ENCODE measurements at regions not wholly inside any gene's neighbourhood (a gene's known extent, or its start where the extent isn't known, plus 50 kb on each side); places are given as distances from the start of the nearest gene placed in this dataset.

DNA sequence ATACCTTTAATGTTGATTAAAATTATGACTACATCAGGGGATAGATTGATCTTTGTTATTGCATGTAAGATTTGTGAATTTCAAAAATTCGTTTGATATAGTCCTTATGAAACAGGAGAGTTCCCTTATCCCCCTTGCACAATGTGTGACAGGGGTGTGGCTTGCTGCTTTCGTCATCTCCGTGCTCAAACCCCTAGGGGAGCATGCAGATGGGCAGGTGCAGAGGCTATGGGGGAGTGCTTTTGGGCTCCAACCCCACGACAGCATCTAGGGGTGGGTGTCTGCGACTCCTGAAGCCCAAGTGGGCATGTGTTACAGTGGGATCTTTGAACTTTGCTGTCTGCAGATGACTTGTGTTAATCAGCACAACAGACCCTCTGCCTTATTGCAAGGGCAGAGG, 360.1 kb upstream of the GOLIM4 start:
- TF ChIP-seq TEAD4 (CRISPR knock-in tag; IDR thresholded peaks at IDR 0.05) (no peak), NFYB (CRISPR knock-in tag; conservative IDR thresholded peaks at IDR 0.05; ENCODE audit: low read depth) (no peak), SP1 (CRISPR knock-in tag; conservative IDR thresholded peaks at IDR 0.05) (no peak)
- TF ChIP-seq, protein P1, sequence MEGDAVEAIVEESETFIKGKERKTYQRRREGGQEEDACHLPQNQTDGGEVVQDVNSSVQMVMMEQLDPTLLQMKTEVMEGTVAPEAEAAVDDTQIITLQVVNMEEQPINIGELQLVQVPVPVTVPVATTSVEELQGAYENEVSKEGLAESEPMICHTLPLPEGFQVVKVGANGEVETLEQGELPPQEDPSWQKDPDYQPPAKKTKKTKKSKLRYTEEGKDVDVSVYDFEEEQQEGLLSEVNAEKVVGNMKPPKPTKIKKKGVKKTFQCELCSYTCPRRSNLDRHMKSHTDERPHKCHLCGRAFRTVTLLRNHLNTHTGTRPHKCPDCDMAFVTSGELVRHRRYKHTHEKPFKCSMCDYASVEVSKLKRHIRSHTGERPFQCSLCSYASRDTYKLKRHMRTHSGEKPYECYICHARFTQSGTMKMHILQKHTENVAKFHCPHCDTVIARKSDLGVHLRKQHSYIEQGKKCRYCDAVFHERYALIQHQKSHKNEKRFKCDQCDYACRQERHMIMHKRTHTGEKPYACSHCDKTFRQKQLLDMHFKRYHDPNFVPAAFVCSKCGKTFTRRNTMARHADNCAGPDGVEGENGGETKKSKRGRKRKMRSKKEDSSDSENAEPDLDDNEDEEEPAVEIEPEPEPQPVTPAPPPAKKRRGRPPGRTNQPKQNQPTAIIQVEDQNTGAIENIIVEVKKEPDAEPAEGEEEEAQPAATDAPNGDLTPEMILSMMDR (IDR thresholded peaks at IDR 0.05) = no peak
- TF ChIP-seq, protein P2, sequence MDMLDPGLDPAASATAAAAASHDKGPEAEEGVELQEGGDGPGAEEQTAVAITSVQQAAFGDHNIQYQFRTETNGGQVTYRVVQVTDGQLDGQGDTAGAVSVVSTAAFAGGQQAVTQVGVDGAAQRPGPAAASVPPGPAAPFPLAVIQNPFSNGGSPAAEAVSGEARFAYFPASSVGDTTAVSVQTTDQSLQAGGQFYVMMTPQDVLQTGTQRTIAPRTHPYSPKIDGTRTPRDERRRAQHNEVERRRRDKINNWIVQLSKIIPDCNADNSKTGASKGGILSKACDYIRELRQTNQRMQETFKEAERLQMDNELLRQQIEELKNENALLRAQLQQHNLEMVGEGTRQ (CRISPR knock-in tag; IDR thresholded peaks at IDR 0.05) = no peak
